DND-41 (cell line): ENCODE measurements at regions not wholly inside any gene's neighbourhood (a gene's known extent, or its start where the extent isn't known, plus 50 kb on each side); places are given as distances from the start of the nearest gene placed in this dataset.

Experiments used
- ATAC-seq: fragments of 200-7000 bp; cut with Tn5 transposase; 3 replicates; pipeline ENCODE4 v1.9.1; 2021; ENCODE audit warnings: low read depth; ENCODE audit not compliant: insufficient read depth
- DNase-seq: peaks from one replicate; pipeline ENCODE4 v3.0.0-alpha.2; 2020
- H2AFZ ChIP-seq: 2 replicates; pipeline ENCODE4 v1.6.0; 2012; ENCODE audit warnings: low read depth, low read length
- H3K27ac ChIP-seq: 2 replicates; pipeline ENCODE4 v1.5.1; 2012; ENCODE audit warnings: low read length, inconsistent platforms
- H3K27me3 ChIP-seq: fragments of 200-600 bp; sonication (generic); 2 replicates; pipeline ENCODE4 v1.6.0; 2012; ENCODE audit warnings: low read length, mild to moderate bottlenecking, inconsistent platforms; ENCODE audit not compliant: insufficient read depth, poor library complexity
- H3K36me3 ChIP-seq: 2 replicates; pipeline ENCODE4 v1.5.1; 2012; ENCODE audit warnings: low read length, inconsistent platforms; ENCODE audit not compliant: insufficient read depth
- H3K4me1 ChIP-seq: 2 replicates; pipeline ENCODE4 v1.5.1; 2012; ENCODE audit warnings: mild to moderate bottlenecking, low read length; ENCODE audit not compliant: insufficient read depth
- H3K4me2 ChIP-seq: 2 replicates; pipeline ENCODE4 v1.6.0; 2012; ENCODE audit warnings: mild to moderate bottlenecking, moderate library complexity, low read length, inconsistent platforms; ENCODE audit not compliant: insufficient read depth
- H3K4me3 ChIP-seq, 2 experiments: fragments of 200-600 bp in 1 of 2; shearing (Covaris generic) in 1 of 2; 2 replicates each; pipeline ENCODE4 v1.5.1; 2012 to 2016; ENCODE audit warnings: inconsistent platforms in 2 of 2, low read length in 2 of 2, mild to moderate bottlenecking in 2 of 2, low read depth in 1 of 2, moderate library complexity in 1 of 2
- H3K79me2 ChIP-seq: 2 replicates; pipeline ENCODE4 v1.6.0; 2012; ENCODE audit warnings: low read length, inconsistent platforms; ENCODE audit not compliant: insufficient read depth
- H3K9ac ChIP-seq: 2 replicates; pipeline ENCODE4 v1.6.0; 2012; ENCODE audit warnings: low read depth, mild to moderate bottlenecking, inconsistent platforms, low read length, moderate library complexity
- H3K9me3 ChIP-seq: 2 replicates; pipeline ENCODE4 v1.5.1; 2012; ENCODE audit warnings: low read length, moderate library complexity, mild to moderate bottlenecking, inconsistent platforms; ENCODE audit not compliant: insufficient read depth, severe bottlenecking
- H4K20me1 ChIP-seq: 2 replicates; pipeline ENCODE4 v1.6.0; 2012; ENCODE audit warnings: low read length; ENCODE audit not compliant: insufficient read depth
- EZH2 ChIP-seq: IDR thresholded peaks from 3 replicates; pipeline ENCODE4 v1.6.1; 2012; ENCODE audit warnings: borderline replicate concordance, low read depth, mild to moderate bottlenecking, moderate library complexity, low read length, inconsistent platforms; ENCODE audit not compliant: severe bottlenecking
- TF ChIP-seq, protein P1 (sequence below): IDR thresholded peaks from 2 replicates; pipeline ENCODE4 v1.5.1; 2012; ENCODE audit warnings: borderline replicate concordance, low read length, moderate library complexity, mild to moderate bottlenecking; ENCODE audit not compliant: poor library complexity, severe bottlenecking; ENCODE audit errors: extremely low read depth

DNA sequence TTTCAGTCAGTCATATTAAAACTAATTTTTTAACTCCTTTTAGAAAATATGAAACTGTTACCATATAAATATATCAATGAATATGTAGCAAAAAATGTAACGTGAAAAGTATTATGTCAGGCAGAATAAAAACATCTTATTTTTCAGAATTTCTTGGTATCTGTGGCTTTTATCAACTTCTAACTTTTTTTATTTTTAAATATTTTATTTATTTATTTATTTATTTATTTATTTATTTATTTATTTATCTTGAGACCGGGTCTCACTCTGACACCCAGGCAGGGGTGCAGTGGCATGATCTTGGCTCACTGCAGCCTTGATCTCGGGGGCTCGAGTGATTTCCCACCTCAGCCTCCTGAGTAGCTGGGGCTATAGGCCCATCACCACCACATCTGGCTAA, 87.6 kb downstream of the C21orf91 start:
- TF ChIP-seq, protein P1, sequence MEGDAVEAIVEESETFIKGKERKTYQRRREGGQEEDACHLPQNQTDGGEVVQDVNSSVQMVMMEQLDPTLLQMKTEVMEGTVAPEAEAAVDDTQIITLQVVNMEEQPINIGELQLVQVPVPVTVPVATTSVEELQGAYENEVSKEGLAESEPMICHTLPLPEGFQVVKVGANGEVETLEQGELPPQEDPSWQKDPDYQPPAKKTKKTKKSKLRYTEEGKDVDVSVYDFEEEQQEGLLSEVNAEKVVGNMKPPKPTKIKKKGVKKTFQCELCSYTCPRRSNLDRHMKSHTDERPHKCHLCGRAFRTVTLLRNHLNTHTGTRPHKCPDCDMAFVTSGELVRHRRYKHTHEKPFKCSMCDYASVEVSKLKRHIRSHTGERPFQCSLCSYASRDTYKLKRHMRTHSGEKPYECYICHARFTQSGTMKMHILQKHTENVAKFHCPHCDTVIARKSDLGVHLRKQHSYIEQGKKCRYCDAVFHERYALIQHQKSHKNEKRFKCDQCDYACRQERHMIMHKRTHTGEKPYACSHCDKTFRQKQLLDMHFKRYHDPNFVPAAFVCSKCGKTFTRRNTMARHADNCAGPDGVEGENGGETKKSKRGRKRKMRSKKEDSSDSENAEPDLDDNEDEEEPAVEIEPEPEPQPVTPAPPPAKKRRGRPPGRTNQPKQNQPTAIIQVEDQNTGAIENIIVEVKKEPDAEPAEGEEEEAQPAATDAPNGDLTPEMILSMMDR, result no peak
- TF ChIP-seq EZH2, result no peak
- no peak overlapping the region for H3K27ac ChIP-seq
- no peaks in the 10 kb centered on the region for H3K4me1 ChIP-seq
- no peak overlapping the region for H3K4me3 ChIP-seq
- no peaks in the 10 kb centered on the region for H4K20me1 ChIP-seq
- no peaks in the 10 kb centered on the region for H3K27me3 ChIP-seq
- no peaks in the 10 kb centered on the region for H3K9me3 ChIP-seq
- H2AFZ ChIP-seq, result no peak overlapping the region
- H3K9ac ChIP-seq, result no peak overlapping the region
- DNase-seq, result no peak
- no peaks in the 10 kb centered on the region for H3K79me2 ChIP-seq
- no peak overlapping the region for H3K4me2 ChIP-seq
- no peak for ATAC-seq
- H3K36me3 ChIP-seq, result no peaks in the 10 kb centered on the region

DNA sequence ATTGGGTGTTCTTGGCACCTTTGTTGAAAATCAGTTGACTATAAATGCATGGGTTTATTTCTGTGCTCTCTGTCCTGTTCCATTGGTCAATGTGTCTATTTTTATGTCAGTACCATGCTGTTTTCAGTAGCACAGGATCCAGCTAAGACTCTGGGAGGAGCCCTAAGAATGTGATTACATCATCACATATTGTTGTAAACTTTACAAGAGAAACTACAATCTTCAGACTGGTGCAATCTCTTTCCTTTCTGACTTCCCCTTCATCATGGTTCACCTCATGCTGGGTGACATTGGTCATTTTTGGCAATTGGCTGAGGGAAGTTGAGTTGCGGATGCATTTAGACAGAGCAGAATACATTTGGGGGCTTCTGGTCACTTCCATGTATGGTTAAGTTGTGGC, 88.4 kb downstream of the C21orf91 start:
- no peak overlapping the region for H3K4me2 ChIP-seq
- no peak overlapping the region for H2AFZ ChIP-seq

DNA sequence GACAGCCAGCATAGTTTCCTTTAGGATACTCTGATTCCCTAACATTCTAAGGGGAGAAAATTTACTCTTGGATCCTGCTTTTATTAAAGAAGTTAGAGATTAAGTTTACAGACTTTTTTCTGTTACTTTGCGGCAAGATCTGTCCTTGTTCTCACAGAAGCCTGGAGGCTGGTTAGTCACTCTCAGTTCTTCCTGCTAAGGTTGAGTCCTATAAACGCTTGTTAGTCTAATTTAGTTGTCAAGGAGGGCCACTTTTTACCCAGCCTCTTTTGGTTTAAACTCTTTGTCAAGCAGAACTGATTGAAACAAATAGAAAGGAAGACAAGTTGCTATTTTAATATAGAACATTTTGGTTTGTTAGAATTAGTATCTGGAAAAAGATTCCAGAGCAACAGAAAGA, 89.7 kb downstream of the C21orf91 start:
- Histone ChIP-seq H3K27ac (no peak overlapping the region), H3K9ac (no peak overlapping the region), H2AFZ (no peak overlapping the region; the same call in 1 of the 2 replicates), H3K27me3 (no peaks in the 10 kb centered on the region), H3K4me3 (no peak overlapping the region), H3K36me3 (no peaks in the 10 kb centered on the region), H3K4me1 (no peaks in the 10 kb centered on the region), H3K4me2 (no peak overlapping the region), H3K79me2 (no peaks in the 10 kb centered on the region), H3K9me3 (no peaks in the 10 kb centered on the region), H4K20me1 (no peaks in the 10 kb centered on the region)
- TF ChIP-seq, protein P1, result no peak
- TF ChIP-seq EZH2, result no peak
- ATAC-seq, result no peak
- DNase-seq, result no peak

More for the DNA sequence above, 88.4 kb downstream of the C21orf91 start:
- Histone ChIP-seq H3K36me3 (no peaks in the 10 kb centered on the region), H3K4me1 (no peaks in the 10 kb centered on the region), H3K4me3 (no peak overlapping the region), H3K79me2 (no peaks in the 10 kb centered on the region), H3K9ac (no peak overlapping the region), H3K27ac (no peak overlapping the region), H3K9me3 (no peaks in the 10 kb centered on the region), H3K27me3 (no peaks in the 10 kb centered on the region), H4K20me1 (no peaks in the 10 kb centered on the region)
- ATAC-seq (no peak), DNase-seq (no peak)
- TF ChIP-seq EZH2, result no peak
- TF ChIP-seq, protein P1, result no peak

DNA sequence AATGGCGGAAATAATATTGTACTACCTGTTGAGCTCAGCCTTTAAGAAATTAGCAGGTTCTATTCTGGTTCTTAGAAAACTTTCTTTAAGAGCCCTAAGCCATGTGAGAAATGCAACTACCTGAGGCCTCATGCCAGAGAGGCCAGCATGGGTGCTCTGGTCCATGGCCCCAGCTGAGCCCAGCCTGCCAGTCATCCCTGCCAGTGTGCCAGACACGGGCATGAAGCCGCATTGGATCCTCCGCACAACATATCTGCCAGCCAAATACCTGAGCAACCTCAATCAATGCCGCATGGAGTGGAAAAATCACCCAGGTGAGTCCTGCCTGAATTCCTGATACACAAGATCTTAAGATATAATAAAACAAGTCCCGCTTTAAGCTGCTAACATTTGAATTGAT, 91.8 kb downstream of the C21orf91 start:
- Histone ChIP-seq H4K20me1 (no peaks in the 10 kb centered on the region), H3K4me3 (no peak overlapping the region), H3K27ac (no peak overlapping the region), H3K4me2 (no peak overlapping the region), H2AFZ (no peak overlapping the region), H3K9ac (no peak overlapping the region), H3K36me3 (no peaks in the 10 kb centered on the region), H3K79me2 (no peaks in the 10 kb centered on the region), H3K9me3 (no peaks in the 10 kb centered on the region), H3K27me3 (no peaks in the 10 kb centered on the region), H3K4me1 (no peaks in the 10 kb centered on the region)
- ATAC-seq (no peak), DNase-seq (no peak)
- TF ChIP-seq, protein P1, result no peak
- no peak for TF ChIP-seq EZH2
